ENCODE measurements at regions not wholly inside any gene's neighbourhood (a gene's known extent, or its start where the extent isn't known, plus 50 kb on each side); places are given as distances from the start of the nearest gene placed in this dataset.

- TF ChIP-seq CTCF (IDR thresholded peaks at IDR 0.05; ENCODE audit: borderline replicate concordance, insufficient read depth, low read depth, low read length), result no peak
- no peak overlapping the region for H3K4me3 ChIP-seq (ENCODE audit: low read depth, low read length)
Measured at GRCh38 chr3:104176706-104177105, 1190.0 kb upstream of the ALCAM start.

GRCh38 chr3:104178680-104179079 is 1188.0 kb upstream of the ALCAM start:
- H3K4me3 ChIP-seq (ENCODE audit: low read depth, low read length), result no peak overlapping the region
- TF ChIP-seq CTCF (IDR thresholded peaks at IDR 0.05; ENCODE audit: borderline replicate concordance, insufficient read depth, low read depth, low read length), result no peak

GRCh38 chr3:104180906-104181305 is 1185.8 kb upstream of the ALCAM start:
- H3K4me3 ChIP-seq (ENCODE audit: low read depth, low read length), result no peak overlapping the region
- TF ChIP-seq CTCF (IDR thresholded peaks at IDR 0.05; ENCODE audit: borderline replicate concordance, insufficient read depth, low read depth, low read length), result no peak

GRCh38 chr3:104190681-104191080 is 1176.0 kb upstream of the ALCAM start:
- no peak for TF ChIP-seq CTCF (IDR thresholded peaks at IDR 0.05; ENCODE audit: borderline replicate concordance, insufficient read depth, low read depth, low read length)
- H3K4me3 ChIP-seq (ENCODE audit: low read depth, low read length), result no peak overlapping the region

- TF ChIP-seq CTCF (IDR thresholded peaks at IDR 0.05; ENCODE audit: borderline replicate concordance, insufficient read depth, low read depth, low read length), result no peak
- no peak overlapping the region for H3K4me3 ChIP-seq (ENCODE audit: low read depth, low read length)
Measured at GRCh38 chr3:104198131-104198530, 1168.6 kb upstream of the ALCAM start.

GRCh38 chr3:104206925-104207324 is 1159.8 kb upstream of the ALCAM start:
- no peak for TF ChIP-seq CTCF (IDR thresholded peaks at IDR 0.05; ENCODE audit: borderline replicate concordance, insufficient read depth, low read depth, low read length)
- no peak overlapping the region for H3K4me3 ChIP-seq (ENCODE audit: low read depth, low read length)

GRCh38 chr3:104214277-104214676 is 1152.4 kb upstream of the ALCAM start:
- TF ChIP-seq CTCF (IDR thresholded peaks at IDR 0.05; ENCODE audit: borderline replicate concordance, insufficient read depth, low read depth, low read length), result no peak
- no peak overlapping the region for H3K4me3 ChIP-seq (ENCODE audit: low read depth, low read length)
